ENCODE measurements at regions not wholly inside any gene's neighbourhood (a gene's known extent, or its start where the extent isn't known, plus 50 kb on each side); places are given as distances from the start of the nearest gene placed in this dataset.

DNA sequence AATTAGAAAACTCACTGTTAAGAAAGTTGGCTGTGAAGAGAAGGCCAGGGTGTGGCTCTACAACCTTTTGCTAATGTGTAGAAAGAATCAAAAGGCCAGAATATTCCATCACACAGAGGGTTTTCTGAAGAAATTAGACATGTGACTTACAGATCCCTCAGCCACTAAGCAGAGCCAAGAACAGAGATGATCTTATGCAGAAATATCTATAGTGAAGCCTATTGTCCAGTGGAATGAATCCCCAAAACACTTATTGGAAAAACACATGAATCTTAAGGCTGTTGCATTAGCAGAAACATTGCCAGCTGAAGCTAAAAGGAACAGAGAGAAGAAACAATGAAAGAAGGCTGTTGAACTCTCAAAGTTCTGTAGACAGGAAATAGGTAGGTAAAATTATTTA lies 979.2 kb downstream of the MRPL39 start:
- no peak for DNase-seq
- no peak for TF ChIP-seq EP300 (IDR thresholded peaks at IDR 0.05)
- no peak for TF ChIP-seq POLR2A (IDR thresholded peaks at IDR 0.05)
- TF ChIP-seq POLR2AphosphoS5 (IDR thresholded peaks at IDR 0.05): no peak
- TF ChIP-seq, protein P1, sequence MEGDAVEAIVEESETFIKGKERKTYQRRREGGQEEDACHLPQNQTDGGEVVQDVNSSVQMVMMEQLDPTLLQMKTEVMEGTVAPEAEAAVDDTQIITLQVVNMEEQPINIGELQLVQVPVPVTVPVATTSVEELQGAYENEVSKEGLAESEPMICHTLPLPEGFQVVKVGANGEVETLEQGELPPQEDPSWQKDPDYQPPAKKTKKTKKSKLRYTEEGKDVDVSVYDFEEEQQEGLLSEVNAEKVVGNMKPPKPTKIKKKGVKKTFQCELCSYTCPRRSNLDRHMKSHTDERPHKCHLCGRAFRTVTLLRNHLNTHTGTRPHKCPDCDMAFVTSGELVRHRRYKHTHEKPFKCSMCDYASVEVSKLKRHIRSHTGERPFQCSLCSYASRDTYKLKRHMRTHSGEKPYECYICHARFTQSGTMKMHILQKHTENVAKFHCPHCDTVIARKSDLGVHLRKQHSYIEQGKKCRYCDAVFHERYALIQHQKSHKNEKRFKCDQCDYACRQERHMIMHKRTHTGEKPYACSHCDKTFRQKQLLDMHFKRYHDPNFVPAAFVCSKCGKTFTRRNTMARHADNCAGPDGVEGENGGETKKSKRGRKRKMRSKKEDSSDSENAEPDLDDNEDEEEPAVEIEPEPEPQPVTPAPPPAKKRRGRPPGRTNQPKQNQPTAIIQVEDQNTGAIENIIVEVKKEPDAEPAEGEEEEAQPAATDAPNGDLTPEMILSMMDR (IDR thresholded peaks at IDR 0.05): no peak
- intact Hi-C loops (cut with DNase I): no loop called here

DNA sequence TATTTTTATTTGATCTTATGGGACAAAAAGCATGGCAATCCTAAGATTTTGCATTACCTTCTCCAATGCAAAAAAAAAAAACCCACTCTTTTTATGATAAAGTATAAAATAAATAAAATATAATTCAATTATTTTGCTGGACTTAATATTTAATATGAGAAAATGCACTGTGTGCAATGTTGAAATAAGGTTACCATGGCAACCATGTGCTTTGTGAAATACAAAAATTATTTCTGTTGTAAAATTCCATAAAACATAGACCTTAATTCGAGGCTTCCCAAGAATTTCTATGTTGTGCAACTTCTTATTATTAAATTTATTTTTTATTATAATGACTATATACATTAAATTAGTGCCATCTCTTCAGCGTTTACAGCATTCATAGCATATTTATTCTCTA lies 989.5 kb downstream of the MRPL39 start:
- intact Hi-C loops (cut with DNase I): no loop called here
- H3K27ac ChIP-seq: no peak overlapping the region
- TF ChIP-seq, protein P1 (IDR thresholded peaks at IDR 0.05): no peak
- TF ChIP-seq EP300 (IDR thresholded peaks at IDR 0.05): no peak
- no peak for TF ChIP-seq POLR2A (IDR thresholded peaks at IDR 0.05)
- TF ChIP-seq POLR2AphosphoS5 (IDR thresholded peaks at IDR 0.05): no peak
- H3K4me3 ChIP-seq: no peak overlapping the region
- 58 to 80% methylated on average over 2 of the region's 2 CpGs for WGBS, 2 donors
- no peaks in the 10 kb centered on the region for H3K27me3 ChIP-seq
- no peaks in the 10 kb centered on the region for H3K4me1 ChIP-seq
- DNase-seq: no peak
- H3K9me3 ChIP-seq: peaks cover 0 to 3% (median 0%) of the 10 kb centered on the region in 4 donors
- no peaks in the 10 kb centered on the region for H3K36me3 ChIP-seq

More for the DNA sequence above, 979.2 kb downstream of the MRPL39 start:
- H3K4me3 ChIP-seq: no peak overlapping the region
- H3K27me3 ChIP-seq: no peaks in the 10 kb centered on the region
- H3K36me3 ChIP-seq: no peaks in the 10 kb centered on the region
- no peaks in the 10 kb centered on the region for H3K9me3 ChIP-seq
- no peak overlapping the region for H3K27ac ChIP-seq
- no peaks in the 10 kb centered on the region for H3K4me1 ChIP-seq

DNA sequence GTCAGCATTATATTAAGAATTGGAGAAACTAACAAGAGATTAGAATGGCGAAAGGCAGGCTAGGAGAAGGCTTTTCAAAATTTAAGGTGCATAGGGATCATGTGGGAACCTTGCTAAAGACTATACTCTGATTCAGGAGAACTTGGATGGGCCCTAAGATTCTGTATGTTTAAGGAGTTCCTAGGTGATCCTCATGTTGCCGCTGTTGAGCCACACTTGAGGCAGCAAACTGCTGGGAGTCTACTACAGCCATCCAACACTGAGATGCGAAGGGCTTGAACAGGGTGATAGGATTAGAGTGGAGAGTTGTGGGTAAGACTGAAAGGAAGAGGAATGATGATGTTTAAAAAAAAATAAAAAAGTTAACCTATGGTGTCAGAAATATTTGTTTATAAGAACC lies 1013.2 kb downstream of the MRPL39 start:
- Histone ChIP-seq H3K27me3 (no peaks in the 10 kb centered on the region), H3K4me3 (no peak overlapping the region), H3K9me3 (no peaks in the 10 kb centered on the region), H3K4me1 (no peaks in the 10 kb centered on the region), H3K36me3 (no peaks in the 10 kb centered on the region), H3K27ac (no peak overlapping the region)
- DNase-seq: no peak
- WGBS, 2 donors: 86 to 93% methylated on average over 3 of the region's 3 CpGs
- intact Hi-C loops (cut with DNase I): no loop called here
- TF ChIP-seq EP300 (IDR thresholded peaks at IDR 0.05) (no peak), POLR2A (IDR thresholded peaks at IDR 0.05) (no peak), POLR2AphosphoS5 (IDR thresholded peaks at IDR 0.05) (no peak)
- TF ChIP-seq, protein P1 (IDR thresholded peaks at IDR 0.05): no peak

DNA sequence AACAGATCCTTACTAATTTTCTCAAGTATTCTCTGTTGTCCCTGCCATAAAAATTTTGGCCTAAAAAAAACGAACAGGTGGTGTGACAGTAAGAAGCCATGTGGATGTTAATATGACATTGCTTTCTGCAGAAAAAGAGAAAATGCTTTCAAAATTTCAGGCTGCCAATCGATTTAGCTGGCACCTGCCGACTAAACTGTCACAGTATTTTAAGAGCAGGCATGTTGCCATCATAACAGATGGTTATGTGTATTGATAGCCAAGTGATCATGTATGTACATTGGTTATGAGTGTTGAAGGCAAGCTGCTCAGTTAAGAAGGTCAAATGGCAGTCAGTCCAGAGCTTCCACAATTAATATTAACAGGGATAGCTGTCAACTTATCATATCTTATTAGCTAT lies 1017.0 kb downstream of the MRPL39 start:
- Histone ChIP-seq H3K27me3 (no peaks in the 10 kb centered on the region), H3K9me3 (no peaks in the 10 kb centered on the region), H3K4me1 (no peaks in the 10 kb centered on the region), H3K36me3 (no peaks in the 10 kb centered on the region), H3K27ac (no peak overlapping the region), H3K4me3 (no peak overlapping the region)
- TF ChIP-seq EP300 (IDR thresholded peaks at IDR 0.05): no peak
- TF ChIP-seq POLR2A (IDR thresholded peaks at IDR 0.05): no peak
- WGBS, 2 donors: 58 to 68% methylated on average over 3 of the region's 3 CpGs
- DNase-seq: no peak
- intact Hi-C loops (cut with DNase I): no loop called here

DNA sequence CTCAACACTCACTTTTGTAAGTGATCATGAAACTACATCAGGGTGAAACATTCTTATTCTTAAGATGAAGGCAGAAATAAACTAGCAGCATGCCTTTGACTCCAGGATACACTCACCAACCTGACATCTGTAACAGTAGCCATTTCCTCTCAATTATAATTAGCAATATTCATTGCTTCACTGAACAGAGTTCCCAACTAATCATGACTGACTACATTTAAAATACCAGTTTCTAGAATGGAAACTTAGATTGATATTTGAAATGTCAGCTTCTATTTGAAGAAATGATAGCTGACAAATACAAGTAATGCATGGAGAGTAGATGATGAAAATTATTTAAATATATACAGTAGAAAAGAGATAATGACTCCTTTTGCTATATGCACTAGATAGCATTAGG lies 1023.8 kb downstream of the MRPL39 start:
- no peak for DNase-seq
- TF ChIP-seq POLR2AphosphoS5 (IDR thresholded peaks at IDR 0.05) (no peak), EP300 (IDR thresholded peaks at IDR 0.05) (no peak), POLR2A (IDR thresholded peaks at IDR 0.05) (no peak)
- TF ChIP-seq, protein P1 (IDR thresholded peaks at IDR 0.05): no peak
- H3K27ac ChIP-seq: no peak overlapping the region
- H3K27me3 ChIP-seq: no peaks in the 10 kb centered on the region
- no peak overlapping the region for H3K4me3 ChIP-seq
- intact Hi-C loops (cut with DNase I): no loop called here
- no peaks in the 10 kb centered on the region for H3K4me1 ChIP-seq
- no peaks in the 10 kb centered on the region for H3K36me3 ChIP-seq
- H3K9me3 ChIP-seq: no peaks in the 10 kb centered on the region
